ENCODE measurements at regions not wholly inside any gene's neighbourhood (a gene's known extent, or its start where the extent isn't known, plus 50 kb on each side); places are given as distances from the start of the nearest gene placed in this dataset.

DNA sequence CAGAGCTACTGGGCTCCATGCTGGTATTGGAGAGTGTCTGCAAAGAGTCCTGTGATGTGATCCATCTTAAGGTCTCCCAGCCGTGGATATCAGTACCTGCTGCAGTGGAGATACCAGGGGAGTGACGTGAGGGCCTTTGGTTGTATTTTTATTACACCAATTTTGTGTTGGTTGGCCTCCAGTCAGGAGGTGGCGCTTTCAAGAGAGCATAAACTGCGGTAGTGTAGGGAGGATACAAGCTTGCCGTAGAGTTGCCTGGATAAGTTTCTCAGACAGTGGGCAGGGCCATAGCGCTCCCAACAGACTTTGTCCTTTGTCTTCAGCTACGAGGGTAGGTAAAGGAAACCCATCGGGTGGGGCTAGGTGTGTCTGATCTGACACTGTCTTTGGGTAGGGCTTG, 113.0 kb upstream of the CEP162 start:
- no peak overlapping the region for H3K4me3 ChIP-seq (ENCODE audit: low read depth, low read length)
- no peak for DNase-seq (ENCODE audit: low read depth)
- TF ChIP-seq, protein P1, sequence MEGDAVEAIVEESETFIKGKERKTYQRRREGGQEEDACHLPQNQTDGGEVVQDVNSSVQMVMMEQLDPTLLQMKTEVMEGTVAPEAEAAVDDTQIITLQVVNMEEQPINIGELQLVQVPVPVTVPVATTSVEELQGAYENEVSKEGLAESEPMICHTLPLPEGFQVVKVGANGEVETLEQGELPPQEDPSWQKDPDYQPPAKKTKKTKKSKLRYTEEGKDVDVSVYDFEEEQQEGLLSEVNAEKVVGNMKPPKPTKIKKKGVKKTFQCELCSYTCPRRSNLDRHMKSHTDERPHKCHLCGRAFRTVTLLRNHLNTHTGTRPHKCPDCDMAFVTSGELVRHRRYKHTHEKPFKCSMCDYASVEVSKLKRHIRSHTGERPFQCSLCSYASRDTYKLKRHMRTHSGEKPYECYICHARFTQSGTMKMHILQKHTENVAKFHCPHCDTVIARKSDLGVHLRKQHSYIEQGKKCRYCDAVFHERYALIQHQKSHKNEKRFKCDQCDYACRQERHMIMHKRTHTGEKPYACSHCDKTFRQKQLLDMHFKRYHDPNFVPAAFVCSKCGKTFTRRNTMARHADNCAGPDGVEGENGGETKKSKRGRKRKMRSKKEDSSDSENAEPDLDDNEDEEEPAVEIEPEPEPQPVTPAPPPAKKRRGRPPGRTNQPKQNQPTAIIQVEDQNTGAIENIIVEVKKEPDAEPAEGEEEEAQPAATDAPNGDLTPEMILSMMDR (conservative IDR thresholded peaks at IDR 0.05; ENCODE audit: low read depth, low read length): no peak

DNA sequence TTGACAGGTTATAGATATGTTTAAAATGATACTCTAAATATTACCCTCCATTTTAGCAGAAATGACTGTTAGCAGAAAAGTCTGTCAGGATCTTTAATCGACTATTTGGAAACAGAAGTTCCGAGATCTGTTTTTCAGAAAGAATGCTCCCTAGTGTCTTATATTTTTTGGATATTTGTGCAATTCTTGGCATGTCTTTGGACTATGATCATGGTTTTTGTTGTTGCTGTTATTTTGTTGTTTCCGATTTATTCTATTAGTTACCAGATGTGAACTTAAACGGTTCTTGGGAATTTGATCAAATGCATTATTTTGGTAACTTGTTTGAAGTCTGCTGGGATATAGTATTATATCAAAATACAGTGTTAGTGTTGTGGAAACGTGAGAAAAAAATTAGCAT, 106.4 kb upstream of the CEP162 start:
- TF ChIP-seq, protein P1 (conservative IDR thresholded peaks at IDR 0.05; ENCODE audit: low read depth, low read length): no peak
- no peak for DNase-seq (ENCODE audit: low read depth)
- no peak overlapping the region for H3K4me3 ChIP-seq (ENCODE audit: low read depth, low read length)

DNA sequence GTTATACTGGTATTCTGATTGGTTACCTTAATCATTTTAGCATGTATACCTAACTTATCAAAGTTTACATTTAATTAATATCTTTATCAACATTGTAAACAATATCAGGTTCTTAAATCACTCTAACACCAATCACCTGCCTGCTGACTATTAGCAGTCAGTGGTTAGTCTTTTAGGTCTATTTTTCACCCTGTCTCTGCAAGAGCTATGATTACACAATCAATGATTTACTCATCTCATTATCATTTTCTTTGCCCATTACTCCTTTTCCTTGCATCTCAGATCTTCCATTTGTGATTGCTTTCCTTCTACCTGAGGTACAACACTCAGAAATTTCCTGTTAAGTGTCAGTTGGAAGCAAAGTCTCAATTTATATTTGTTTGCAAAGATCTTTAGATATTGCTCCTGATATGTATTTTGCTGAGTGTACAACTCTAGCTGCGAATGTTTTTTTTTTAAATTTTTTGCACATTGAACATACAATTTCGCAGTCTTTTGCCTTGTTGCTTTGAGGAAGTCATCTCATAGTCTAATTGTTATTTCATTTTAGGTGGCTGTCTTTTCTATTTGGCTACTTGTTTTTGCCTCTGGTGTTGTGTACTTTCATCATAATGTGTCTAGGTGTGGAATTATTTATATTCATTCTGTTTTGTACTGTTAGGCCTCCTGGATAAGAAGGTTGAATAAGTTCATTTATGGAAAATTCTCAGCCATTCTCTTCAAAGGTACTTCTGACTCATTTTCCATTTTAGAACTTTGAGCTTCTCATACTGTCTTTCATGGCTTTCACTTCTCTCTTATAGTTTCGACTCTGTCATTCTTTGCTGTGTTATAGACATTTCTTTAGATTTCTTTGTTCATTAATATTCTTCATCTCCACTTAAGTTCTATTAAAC, 104.9 kb upstream of the CEP162 start:
- DNase-seq (ENCODE audit: low read depth): no peak
- no peak overlapping the region for H3K4me3 ChIP-seq (ENCODE audit: low read depth, low read length)
- TF ChIP-seq, protein P1 (conservative IDR thresholded peaks at IDR 0.05; ENCODE audit: low read depth, low read length): no peak

DNA sequence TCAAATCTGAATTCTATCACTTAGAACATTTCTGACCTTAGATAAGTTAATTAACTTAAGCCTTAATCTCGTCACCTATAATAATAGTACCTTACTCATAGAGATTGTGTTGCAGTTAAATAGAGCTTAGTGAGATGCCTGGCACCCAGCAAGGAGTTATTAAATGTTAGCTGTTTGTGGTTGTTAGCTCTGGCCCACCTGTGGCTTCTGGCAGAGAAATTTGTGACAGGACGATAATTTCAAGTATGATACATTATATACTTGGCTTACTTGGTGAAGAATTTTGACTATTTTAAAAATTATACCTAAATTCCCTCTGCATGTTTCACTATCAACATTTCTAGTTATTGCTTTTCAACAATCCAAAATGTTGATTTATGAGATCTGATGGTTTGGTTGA, 102.9 kb upstream of the CEP162 start:
- DNase-seq (ENCODE audit: low read depth): no peak
- TF ChIP-seq, protein P1 (conservative IDR thresholded peaks at IDR 0.05; ENCODE audit: low read depth, low read length): no peak
- H3K4me3 ChIP-seq (ENCODE audit: low read depth, low read length): no peak overlapping the region

DNA sequence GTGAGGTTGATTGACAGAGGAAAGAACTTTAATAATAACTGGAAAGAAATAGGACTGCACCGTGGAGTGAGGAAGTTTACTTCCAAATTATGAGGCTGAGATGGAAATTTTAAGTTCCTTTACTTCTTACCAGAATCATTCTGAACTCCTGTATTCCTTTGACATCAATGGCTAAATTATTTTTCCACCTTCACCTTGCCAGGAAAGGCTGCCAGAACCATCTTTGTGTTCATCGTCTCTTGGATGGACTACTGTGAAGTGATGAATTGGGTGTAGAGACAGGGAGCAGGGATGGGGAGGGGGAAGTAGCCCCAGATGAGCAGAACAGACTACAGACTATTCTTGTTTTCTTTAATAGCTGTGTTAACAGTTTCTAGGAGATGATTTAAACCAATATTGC, 102.1 kb upstream of the CEP162 start:
- DNase-seq (ENCODE audit: low read depth): no peak
- H3K4me3 ChIP-seq (ENCODE audit: low read depth, low read length): no peak overlapping the region

DNA sequence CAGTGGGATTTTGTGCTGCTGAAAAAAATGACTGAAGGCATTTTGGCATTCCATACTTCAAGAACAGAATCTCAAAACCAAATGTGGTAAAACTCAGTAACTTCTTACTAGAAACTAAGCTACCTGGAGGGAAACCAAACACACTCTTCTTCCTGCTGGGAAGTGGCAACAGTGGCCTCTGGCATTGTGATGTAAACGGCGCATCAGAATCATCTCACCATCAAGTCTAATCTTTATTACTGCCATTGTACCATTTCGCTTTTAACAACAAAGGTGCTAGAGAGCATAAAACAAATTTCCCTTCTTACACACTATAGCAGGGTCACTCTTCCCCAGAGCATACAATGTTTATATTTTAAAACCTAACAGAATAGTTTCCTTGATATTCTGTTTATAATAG, 101.6 kb upstream of the CEP162 start:
- TF ChIP-seq, protein P1 (conservative IDR thresholded peaks at IDR 0.05; ENCODE audit: low read depth, low read length): no peak

More for the DNA sequence above, 102.1 kb upstream of the CEP162 start:
- TF ChIP-seq, protein P1 (conservative IDR thresholded peaks at IDR 0.05; ENCODE audit: low read depth, low read length): no peak

DNA sequence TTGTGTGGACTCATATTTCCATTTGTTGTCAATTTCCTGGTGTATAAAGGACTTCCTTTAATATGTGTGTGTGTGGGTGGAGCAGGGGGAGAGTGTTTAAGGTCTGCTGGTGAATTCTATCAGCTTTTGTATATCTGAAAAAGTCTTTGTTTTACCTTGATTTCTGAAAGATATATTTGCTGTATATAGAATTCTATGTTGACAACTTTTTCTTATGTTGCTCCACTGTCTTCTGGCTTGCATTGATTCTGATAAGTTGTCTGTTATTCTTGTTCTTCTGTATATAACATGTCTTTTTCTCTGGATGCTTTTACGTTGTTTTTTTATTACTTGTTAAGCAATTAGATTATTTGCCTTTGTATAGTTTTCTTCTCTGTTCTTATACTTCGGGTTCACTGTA, 90.0 kb upstream of the CEP162 start:
- no peak overlapping the region for H3K4me3 ChIP-seq (ENCODE audit: low read depth, low read length)
- no peak for DNase-seq (ENCODE audit: low read depth)
- TF ChIP-seq, protein P1 (conservative IDR thresholded peaks at IDR 0.05; ENCODE audit: low read depth, low read length): no peak

More for the DNA sequence above, 101.6 kb upstream of the CEP162 start:
- H3K4me3 ChIP-seq (ENCODE audit: low read depth, low read length): no peak overlapping the region
- DNase-seq (ENCODE audit: low read depth): no peak
